ENCODE measurements at regions not wholly inside any gene's neighbourhood (a gene's known extent, or its start where the extent isn't known, plus 50 kb on each side); places are given as distances from the start of the nearest gene placed in this dataset.
"Not testable (repeated sequence)": the region's sequence is repeated elsewhere in the genome, so short reads cannot be mapped to it uniquely, and the experiment has no call there.

- DNase-seq: no peak
These were observed 106.3 kb upstream of the ANKRD28 start for GRCh38 chr3:15903759-15904720.

- DNase-seq: no peak
These were observed 107.3 kb upstream of the ANKRD28 start for GRCh38 chr3:15905041-15905440.

- DNase-seq: not testable (repeated sequence)
These were observed 109.6 kb upstream of the ANKRD28 start for GRCh38 chr3:15907403-15907802.

GRCh38 chr3:15918988-15919387 lies 121.2 kb upstream of the ANKRD28 start:
- DNase-seq: no peak

- DNase-seq: no peak
These were observed 122.2 kb upstream of the ANKRD28 start for GRCh38 chr3:15919971-15920370.

- DNase-seq: peak; percentile 3
These were observed 126.0 kb upstream of the ANKRD28 start for GRCh38 chr3:15923640-15924405.

GRCh38 chr3:15924914-15925313 lies 127.1 kb upstream of the ANKRD28 start:
- peak; percentile 67 for DNase-seq

GRCh38 chr3:15926871-15927270 lies 129.1 kb upstream of the ANKRD28 start:
- DNase-seq: no peak

GRCh38 chr3:15927969-15928368 lies 130.2 kb upstream of the ANKRD28 start:
- no peak for DNase-seq

GRCh38 chr3:15929944-15930571 lies 132.3 kb upstream of the ANKRD28 start:
- no peak for DNase-seq

GRCh38 chr3:15932348-15933300 lies 134.8 kb upstream of the ANKRD28 start:
- no peak for DNase-seq

GRCh38 chr3:15933439-15934139 lies 135.8 kb upstream of the ANKRD28 start:
- DNase-seq: no peak

- no peak for DNase-seq
These were observed 136.8 kb upstream of the ANKRD28 start for GRCh38 chr3:15934389-15935195.

GRCh38 chr3:15936312-15936711 lies 138.5 kb upstream of the ANKRD28 start:
- DNase-seq: no peak

- DNase-seq: no peak
These were observed 142.9 kb upstream of the ANKRD28 start for GRCh38 chr3:15940641-15941040.

GRCh38 chr3:15941457-15941856 lies 143.7 kb upstream of the ANKRD28 start:
- not testable (repeated sequence) for DNase-seq

- no peak for DNase-seq
These were observed 144.2 kb upstream of the ANKRD28 start for GRCh38 chr3:15941958-15942357.

GRCh38 chr3:15942462-15942861 lies 144.7 kb upstream of the ANKRD28 start:
- no peak for DNase-seq

- DNase-seq: no peak
These were observed 145.2 kb upstream of the ANKRD28 start for GRCh38 chr3:15942936-15943335.

- DNase-seq: no peak
These were observed 150.6 kb upstream of the ANKRD28 start for GRCh38 chr3:15948388-15948787.
